HG02571 (cell line): ENCODE measurements at regions not wholly inside any gene's neighbourhood (a gene's known extent, or its start where the extent isn't known, plus 50 kb on each side); places are given as distances from the start of the nearest gene placed in this dataset.

Source experiments
- ATAC-seq: cut with Tn5 transposase; IDR thresholded peaks from one replicate; pipeline ENCODE4 v1.9.1; 2021; ENCODE audit warnings: mild to moderate bottlenecking, moderate library complexity; ENCODE audit not compliant: unreplicated experiment

DNA sequence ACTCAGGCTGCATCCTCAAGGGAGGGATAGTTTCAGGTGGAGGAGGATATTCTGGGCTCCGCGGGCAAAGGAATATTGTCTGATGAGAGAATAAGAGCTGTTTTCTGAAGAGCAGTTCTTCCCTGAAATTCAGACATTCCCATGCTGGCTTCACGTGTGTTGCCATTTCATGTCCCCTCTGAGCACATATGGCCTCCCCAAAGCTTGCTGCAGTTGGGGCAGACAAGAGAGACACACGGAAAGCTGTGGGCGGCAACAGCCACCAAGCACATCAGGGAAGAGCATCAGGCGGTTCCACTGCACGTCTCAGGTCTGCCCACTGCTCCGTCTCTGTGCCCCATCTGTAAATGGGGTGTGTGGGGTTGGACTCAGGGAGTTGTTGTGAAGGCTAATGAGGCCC lies 247.5 kb upstream of the TSHZ3 start:
- no peak for ATAC-seq

- ATAC-seq = no peak
Measured at GRCh38 chr19:31597616-31598015, 248.4 kb upstream of the TSHZ3 start.

- no peak for ATAC-seq
Measured at GRCh38 chr19:31598730-31599238, 249.5 kb upstream of the TSHZ3 start.

DNA sequence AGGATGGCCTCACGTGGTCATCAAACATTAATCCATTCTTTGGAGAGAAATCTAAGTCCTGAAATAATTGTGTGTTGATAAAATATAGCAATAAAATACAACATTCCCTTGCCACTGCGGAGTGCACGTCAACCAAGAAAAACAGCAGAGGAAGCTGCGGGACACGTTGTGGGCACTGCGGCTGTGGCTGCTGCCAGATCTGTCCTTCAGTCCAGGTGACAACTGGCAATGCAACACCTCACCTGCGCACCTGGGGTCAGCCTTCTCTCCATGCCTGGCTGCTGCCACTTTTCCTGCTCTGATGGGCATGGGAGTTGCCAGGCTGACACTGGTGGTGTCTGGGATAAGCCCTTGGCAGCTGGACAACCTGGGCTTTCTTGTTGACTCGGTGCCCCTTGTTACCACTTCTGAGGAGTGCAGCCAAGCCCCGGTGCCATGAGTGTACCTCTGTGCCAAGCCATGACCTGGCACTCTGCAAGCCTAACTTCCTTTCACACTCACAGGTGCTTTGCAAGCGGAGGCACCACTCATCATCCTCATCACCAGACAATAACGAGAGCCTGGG lies 251.6 kb upstream of the TSHZ3 start:
- no peak for ATAC-seq

- no peak for ATAC-seq
Measured at GRCh38 chr19:31601855-31602254, 252.6 kb upstream of the TSHZ3 start.

DNA sequence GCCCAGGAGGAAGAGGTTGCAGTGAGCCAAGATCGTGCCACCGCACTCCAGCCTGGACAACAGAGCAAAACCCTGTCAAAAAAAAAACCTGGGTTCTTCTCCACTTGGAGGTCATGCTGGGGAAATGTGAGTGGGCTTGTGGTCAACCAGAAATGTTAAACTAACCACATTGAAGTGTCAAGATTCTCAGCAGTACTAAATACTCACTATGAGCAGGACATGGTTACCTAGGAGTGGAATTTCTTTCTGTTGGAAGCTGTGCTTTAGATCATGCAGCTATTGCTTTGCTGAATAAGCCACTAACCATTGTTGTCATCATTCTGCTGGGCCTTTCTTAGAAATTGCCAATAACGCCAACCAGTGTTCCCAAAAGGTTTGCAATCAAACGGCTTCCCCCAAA lies 253.3 kb upstream of the TSHZ3 start:
- ATAC-seq = no peak

GRCh38 chr19:31604493-31605040 lies 255.3 kb upstream of the TSHZ3 start:
- no peak for ATAC-seq

- no peak for ATAC-seq
Measured at GRCh38 chr19:31610018-31610417, 260.8 kb upstream of the TSHZ3 start.

GRCh38 chr19:31611046-31611877 lies 262.0 kb upstream of the TSHZ3 start:
- ATAC-seq = no peak

- ATAC-seq = no peak
Measured at GRCh38 chr19:31612873-31613272, 263.6 kb upstream of the TSHZ3 start.

- ATAC-seq = no peak
Measured at GRCh38 chr19:31613683-31614219, 264.5 kb upstream of the TSHZ3 start.

GRCh38 chr19:31616031-31616430 lies 266.8 kb upstream of the TSHZ3 start:
- no peak for ATAC-seq

- no peak for ATAC-seq
Measured at GRCh38 chr19:31617010-31617585, 267.9 kb upstream of the TSHZ3 start.

DNA sequence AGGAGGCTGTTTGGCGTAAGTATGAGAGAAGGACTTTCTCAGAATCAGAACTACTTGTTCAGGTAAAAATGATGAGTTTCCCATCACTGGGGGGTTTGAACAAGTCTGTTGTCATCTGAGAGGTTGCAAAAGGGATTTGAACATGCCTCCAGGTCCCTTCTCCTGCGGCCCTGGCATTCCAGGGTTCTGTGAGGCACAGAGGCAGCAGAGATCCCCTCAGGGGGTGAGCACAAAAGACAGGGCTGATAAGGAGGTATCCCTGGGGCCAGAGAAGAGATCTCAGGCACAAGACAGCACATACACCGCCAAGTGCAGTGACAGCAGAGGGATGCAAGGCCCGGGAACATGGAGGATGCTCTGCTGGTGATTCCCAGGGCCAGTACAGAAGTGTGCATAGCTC lies 275.8 kb upstream of the TSHZ3 start:
- no peak for ATAC-seq

- ATAC-seq = no peak
Measured at GRCh38 chr19:31625575-31625974, 276.3 kb upstream of the TSHZ3 start.

DNA sequence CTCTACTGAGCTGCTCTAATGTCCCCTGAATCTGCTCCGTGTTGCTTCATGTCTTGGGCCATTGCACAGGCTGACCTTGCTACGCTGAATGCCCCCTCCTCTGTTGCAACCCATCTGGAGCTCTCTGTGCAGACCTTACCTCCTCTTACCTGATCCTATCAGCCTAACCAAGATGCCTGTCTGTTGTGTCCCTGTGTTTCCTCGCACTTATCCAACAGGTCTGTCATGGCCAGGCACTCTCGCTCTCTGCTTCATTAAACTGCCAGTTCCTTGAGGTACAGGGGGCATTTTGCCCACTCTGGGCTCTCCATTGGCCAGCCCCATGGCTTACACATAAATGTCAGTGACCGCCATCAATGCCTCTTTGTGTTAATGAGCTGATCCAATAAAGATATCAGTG lies 277.7 kb upstream of the TSHZ3 start:
- no peak for ATAC-seq

- ATAC-seq = no peak
Measured at GRCh38 chr19:31627620-31628365, 278.6 kb upstream of the TSHZ3 start.

DNA sequence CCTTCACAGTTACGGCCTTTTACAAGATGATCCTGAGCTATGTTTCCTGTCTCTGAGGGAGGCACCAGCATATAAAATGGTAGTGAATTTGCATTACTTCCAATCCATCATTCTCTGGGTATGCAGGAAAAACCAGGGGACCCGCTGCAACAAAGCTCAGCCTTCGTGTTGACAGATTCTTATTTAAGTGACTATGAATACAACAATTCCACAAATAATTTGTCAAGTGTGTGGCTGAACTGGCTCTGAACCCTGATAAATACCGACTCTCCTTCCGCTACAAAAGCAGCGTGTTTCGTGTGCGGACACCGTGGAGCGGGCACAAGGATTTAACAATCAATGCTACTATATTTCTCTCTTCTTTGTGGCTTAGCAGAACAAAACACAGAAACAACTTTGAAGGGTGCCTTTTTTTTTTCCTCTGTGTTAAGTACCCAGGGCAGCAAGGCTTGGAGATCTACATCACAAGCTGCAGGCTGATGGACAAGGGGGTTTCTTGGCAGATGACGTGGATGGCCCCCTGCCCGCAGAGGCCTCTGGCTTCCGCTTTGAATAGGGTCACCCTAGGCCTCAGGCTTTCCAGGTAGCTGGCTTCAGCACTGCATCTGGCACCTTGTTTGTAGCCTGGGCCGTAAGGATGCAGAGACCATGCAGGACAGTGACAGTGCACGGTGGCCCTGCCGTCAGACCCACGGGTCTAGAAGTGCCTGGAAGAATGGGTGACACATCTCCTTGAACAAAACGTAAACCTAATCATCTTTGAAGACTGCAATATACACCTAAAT lies 280.5 kb upstream of the TSHZ3 start:
- ATAC-seq = no peak

- no peak for ATAC-seq
Measured at GRCh38 chr19:31633014-31633413, 283.8 kb upstream of the TSHZ3 start.

DNA sequence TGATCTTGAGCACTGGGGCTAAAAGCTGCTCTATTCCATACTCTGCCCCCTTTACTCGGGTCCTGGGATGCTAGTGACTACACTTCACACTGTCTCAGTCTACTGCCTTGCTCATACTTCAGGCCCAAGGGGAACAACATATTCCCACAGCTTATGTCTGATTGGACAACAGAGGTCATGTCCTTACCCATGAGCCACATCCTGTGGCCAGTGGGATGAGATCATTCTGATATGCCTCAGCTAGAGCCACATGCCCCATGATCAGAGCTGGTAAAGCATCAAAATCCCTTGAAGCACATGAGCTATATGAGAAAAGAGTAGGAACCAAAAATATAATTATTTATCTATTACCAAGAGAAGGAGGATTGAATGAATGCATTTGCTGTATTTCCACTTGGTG lies 290.1 kb upstream of the TSHZ3 start:
- no peak for ATAC-seq
